22Rv1 (cell line): ENCODE measurements at regions not wholly inside any gene's neighbourhood (a gene's known extent, or its start where the extent isn't known, plus 50 kb on each side); places are given as distances from the start of the nearest gene placed in this dataset.

Experiments
- H3K27ac ChIP-seq: fragments of 450-650 bp; 2 replicates; pipeline ENCODE4 v1.5.1; 2017
- CTCF ChIP-seq: fragments of 450-650 bp; IDR thresholded peaks from 2 replicates; pipeline ENCODE4 v1.5.1; 2017; ENCODE audit warnings: mild to moderate bottlenecking
- ZFX ChIP-seq: fragments of 450-650 bp; IDR thresholded peaks from 2 replicates; pipeline ENCODE4 v1.6.1; 2017; ENCODE audit warnings: antibody characterized with exemption, borderline replicate concordance

- peak overlapping the region; percentile 69 for H3K27ac ChIP-seq
Measured at GRCh38 chr6:44058617-44059358, 68.5 kb downstream of the MRPL14 start.

GRCh38 chr6:44057931-44058616 is 69.2 kb downstream of the MRPL14 start:
- no peak for TF ChIP-seq CTCF
- TF ChIP-seq ZFX, result no peak
- peak overlapping the region; percentile 69 for H3K27ac ChIP-seq

More at GRCh38 chr6:44058617-44059358, 68.5 kb downstream of the MRPL14 start:
- TF ChIP-seq CTCF (no peak), ZFX (no peak)

GRCh38 chr6:44057238-44057930 is 69.9 kb downstream of the MRPL14 start:
- peak overlapping the region; percentile 69 for H3K27ac ChIP-seq
- no peak for TF ChIP-seq ZFX
- no peak for TF ChIP-seq CTCF

- H3K27ac ChIP-seq, result peak overlapping the region; percentile 69
- no peak for TF ChIP-seq ZFX
- TF ChIP-seq CTCF, result no peak
Measured at GRCh38 chr6:44056392-44057237, 70.6 kb downstream of the MRPL14 start.

GRCh38 chr6:44054721-44055559 is 72.3 kb downstream of the MRPL14 start:
- H3K27ac ChIP-seq, result no peak overlapping the region
- TF ChIP-seq CTCF (no peak), ZFX (no peak)

- no peak overlapping the region for H3K27ac ChIP-seq
- no peak for TF ChIP-seq ZFX
- TF ChIP-seq CTCF, result no peak
Measured at GRCh38 chr6:44053760-44054556, 73.3 kb downstream of the MRPL14 start.
